ENCODE measurements at regions not wholly inside any gene's neighbourhood (a gene's known extent, or its start where the extent isn't known, plus 50 kb on each side); places are given as distances from the start of the nearest gene placed in this dataset.

- POLR2A ChIA-PET (ENCODE audit: unreplicated experiment) = no interaction called here
These were observed 84.5 kb upstream of the TAF1B start for GRCh38 chr2:9758741-9759140.

GRCh38 chr2:9760069-9760901, 83.0 kb upstream of the TAF1B start:
- Histone ChIP-seq H3K9me3 (ENCODE audit: low read length) (no peaks in the 10 kb centered on the region), H3F3A (ENCODE audit: low read length, unreplicated experiment) (no peaks in the 10 kb centered on the region), H3K9me2 (replicated peaks; ENCODE audit: low read length) (no peaks in the 10 kb centered on the region), H3K36me3 (ENCODE audit: low read depth, low read length) (no peaks in the 10 kb centered on the region), H3K4me1 (ENCODE audit: insufficient read depth, low read length) (peaks cover 27% of the 10 kb centered on the region), H3K4me3 (ENCODE audit: low read length) (no peak overlapping the region), H3K4me2 (ENCODE audit: low read length) (no peak overlapping the region), H4K20me1 (ENCODE audit: low read length) (no peaks in the 10 kb centered on the region), H3K27ac (ENCODE audit: low read length) (no peak overlapping the region), H2AFZ (ENCODE audit: low read length) (no peak overlapping the region), H3K9ac (ENCODE audit: low read length) (no peak overlapping the region), H3K27me3 (ENCODE audit: low read length) (no peaks in the 10 kb centered on the region), H3K79me2 (ENCODE audit: low read length) (no peaks in the 10 kb centered on the region)
- intact Hi-C loops (cut with micrococcal nuclease) = no loop called here
- ChIA-PET CTCF (no interaction called here), POLR2A (ENCODE audit: unreplicated experiment) (no interaction called here)
- BruUV-seq (replicated peaks) = no TSS peak
- TF ChIP-seq EZH2 (IDR thresholded peaks at IDR 0.05; ENCODE audit: low read length, unreplicated experiment) = no peak
- no peak for TF ChIP-seq EZH2phosphoT487 (IDR thresholded peaks at IDR 0.05; ENCODE audit: borderline replicate concordance, low read length)
- no peak for TF ChIP-seq CTCF (conservative IDR thresholded peaks at IDR 0.05; ENCODE audit: low read depth, low read length)
- DNase-seq = no peak
- ATAC-seq = no peak

More at GRCh38 chr2:9758741-9759140, 84.5 kb upstream of the TAF1B start:
- Histone ChIP-seq H3K9ac (ENCODE audit: low read length) (no peak overlapping the region), H2AFZ (ENCODE audit: low read length) (no peak overlapping the region), H3K27ac (ENCODE audit: low read length) (no peak overlapping the region), H3K27me3 (ENCODE audit: low read length) (no peaks in the 10 kb centered on the region), H4K20me1 (ENCODE audit: low read length) (no peaks in the 10 kb centered on the region), H3F3A (ENCODE audit: low read length, unreplicated experiment) (no peaks in the 10 kb centered on the region), H3K79me2 (ENCODE audit: low read length) (no peaks in the 10 kb centered on the region), H3K4me3 (ENCODE audit: low read length) (no peak overlapping the region), H3K4me2 (ENCODE audit: low read length) (no peak overlapping the region), H3K36me3 (ENCODE audit: low read depth, low read length) (no peaks in the 10 kb centered on the region), H3K9me3 (ENCODE audit: low read length) (no peaks in the 10 kb centered on the region), H3K4me1 (ENCODE audit: insufficient read depth, low read length) (peaks cover 24% of the 10 kb centered on the region), H3K9me2 (replicated peaks; ENCODE audit: low read length) (no peaks in the 10 kb centered on the region)
- intact Hi-C loops (cut with micrococcal nuclease) = no loop called here
- no peak for ATAC-seq
- BruUV-seq (replicated peaks) = no TSS peak
- no peak for TF ChIP-seq EZH2phosphoT487 (IDR thresholded peaks at IDR 0.05; ENCODE audit: borderline replicate concordance, low read length)
- no peak for TF ChIP-seq CTCF (conservative IDR thresholded peaks at IDR 0.05; ENCODE audit: low read depth, low read length)
- CTCF ChIA-PET = no interaction called here
- DNase-seq = no peak

GRCh38 chr2:9760902-9761228, 82.4 kb upstream of the TAF1B start:
- Histone ChIP-seq H3K36me3 (ENCODE audit: low read depth, low read length) (no peaks in the 10 kb centered on the region), H3K27ac (ENCODE audit: low read length) (no peak overlapping the region), H3K9ac (ENCODE audit: low read length) (no peak overlapping the region), H3K9me3 (ENCODE audit: low read length) (no peaks in the 10 kb centered on the region), H2AFZ (ENCODE audit: low read length) (no peak overlapping the region), H3K9me2 (replicated peaks; ENCODE audit: low read length) (no peaks in the 10 kb centered on the region), H3K4me3 (ENCODE audit: low read length) (no peak overlapping the region), H3K27me3 (ENCODE audit: low read length) (no peaks in the 10 kb centered on the region), H4K20me1 (ENCODE audit: low read length) (no peaks in the 10 kb centered on the region), H3F3A (ENCODE audit: low read length, unreplicated experiment) (no peaks in the 10 kb centered on the region), H3K4me1 (ENCODE audit: insufficient read depth, low read length) (peaks cover 27% of the 10 kb centered on the region), H3K4me2 (ENCODE audit: low read length) (no peak overlapping the region), H3K79me2 (ENCODE audit: low read length) (no peaks in the 10 kb centered on the region)
- POLR2A ChIA-PET (ENCODE audit: unreplicated experiment) = no interaction called here
- CTCF ChIA-PET = no interaction called here
- ATAC-seq (no peak), DNase-seq (no peak)
- no TSS peak for BruUV-seq (replicated peaks)
- no peak for TF ChIP-seq EZH2phosphoT487 (IDR thresholded peaks at IDR 0.05; ENCODE audit: borderline replicate concordance, low read length)
- no peak for TF ChIP-seq CTCF (conservative IDR thresholded peaks at IDR 0.05; ENCODE audit: low read depth, low read length)
- no peak for TF ChIP-seq EZH2 (IDR thresholded peaks at IDR 0.05; ENCODE audit: low read length, unreplicated experiment)
- intact Hi-C loops (cut with micrococcal nuclease) = no loop called here
